Suprapubic skin (tissue), 4 donors: ENCODE measurements at regions not wholly inside any gene's neighbourhood (a gene's known extent, or its start where the extent isn't known, plus 50 kb on each side); places are given as distances from the start of the nearest gene placed in this dataset.

Experiments used
- DNase-seq, 2 donors: peaks; one replicate each; pipeline ENCODE4 v3.0.0-alpha.2; 2019; ENCODE audit warnings: low spot score in 2 of 2
- H3K27ac ChIP-seq: fragments of 200-600 bp; sonication (generic); one replicate; pipeline ENCODE4 v1.5.1; 2019
- H3K27me3 ChIP-seq: fragments of 200-600 bp; sonication (generic); one replicate; pipeline ENCODE4 v1.5.1; 2019
- H3K36me3 ChIP-seq: fragments of 200-600 bp; sonication (generic); one replicate; pipeline ENCODE4 v1.5.1; 2019
- H3K4me1 ChIP-seq: fragments of 200-600 bp; sonication (generic); one replicate; pipeline ENCODE4 v1.5.1; 2019
- H3K4me3 ChIP-seq: fragments of 200-600 bp; sonication (generic); one replicate; pipeline ENCODE4 v1.5.1; 2019; ENCODE audit warnings: mild to moderate bottlenecking
- H3K9me3 ChIP-seq: fragments of 200-600 bp; sonication (generic); one replicate; pipeline ENCODE4 v1.5.1; 2019
- CTCF ChIP-seq, 2 donors: fragments of 200-600 bp in 1 of 2; fragments of 450-650 bp in 1 of 2; sonication (generic) in 1 of 2; IDR thresholded peaks; one replicate each; pipeline ENCODE4 v1.5.1; 2016 to 2019; ENCODE audit warnings: antibody characterized with exemption in 2 of 2, mild to moderate bottlenecking in 1 of 2, moderate library complexity in 1 of 2
- EP300 ChIP-seq: sonication (generic); formaldehyde crosslinking; IDR thresholded peaks from one replicate; pipeline ENCODE4 v1.6.1; 2017; ENCODE audit warnings: antibody characterized with exemption
- POLR2A ChIP-seq, 2 donors: fragments of 450-650 bp; IDR thresholded peaks; one replicate each; pipeline ENCODE4 v1.6.1; 2017; ENCODE audit warnings: antibody characterized with exemption in 2 of 2, mild to moderate bottlenecking in 2 of 2, moderate library complexity in 2 of 2
- POLR2AphosphoS5 ChIP-seq, 3 donors: sonication (generic); formaldehyde crosslinking; IDR thresholded peaks; one replicate each; pipeline ENCODE4 v1.6.1; 2017; ENCODE audit warnings: antibody characterized with exemption in 3 of 3
- WGBS: methylation state at CpG from one replicate; pipeline ENCODE4 v1.1.5; 2018; 5-methylcytosine and 5-hydroxymethylcytosine counted together

- no peak for TF ChIP-seq POLR2A (IDR thresholded peaks at IDR 0.05)
- no peak for TF ChIP-seq CTCF (IDR thresholded peaks at IDR 0.05)
- no peak for TF ChIP-seq EP300
- TF ChIP-seq POLR2AphosphoS5 (IDR thresholded peaks at IDR 0.05): no peak
- DNase-seq: no peak
- no peaks in the 10 kb centered on the region for H3K27me3 ChIP-seq
- H3K4me3 ChIP-seq: no peak overlapping the region
- H3K4me1 ChIP-seq: no peaks in the 10 kb centered on the region
- no peaks in the 10 kb centered on the region for H3K9me3 ChIP-seq
- no peak overlapping the region for H3K27ac ChIP-seq
- H3K36me3 ChIP-seq: no peaks in the 10 kb centered on the region
Observed at GRCh38 chr4:95758001-95758400, 81.9 kb upstream of the PDHA2 start.

- H3K4me1 ChIP-seq: no peaks in the 10 kb centered on the region
- H3K36me3 ChIP-seq: no peaks in the 10 kb centered on the region
- H3K9me3 ChIP-seq: no peaks in the 10 kb centered on the region
- no peaks in the 10 kb centered on the region for H3K27me3 ChIP-seq
- H3K27ac ChIP-seq: no peak overlapping the region
- TF ChIP-seq CTCF (IDR thresholded peaks at IDR 0.05) (no peak), POLR2AphosphoS5 (IDR thresholded peaks at IDR 0.05) (no peak), POLR2A (IDR thresholded peaks at IDR 0.05) (no peak), EP300 (no peak)
- no peak for DNase-seq
- H3K4me3 ChIP-seq: no peak overlapping the region
- WGBS: 80% methylated on average over 2 of the region's 2 CpGs
Observed at GRCh38 chr4:95754667-95755066, 85.2 kb upstream of the PDHA2 start.

GRCh38 chr4:95749204-95749603 is 90.7 kb upstream of the PDHA2 start:
- Histone ChIP-seq H3K4me1 (no peaks in the 10 kb centered on the region), H3K9me3 (no peaks in the 10 kb centered on the region), H3K36me3 (no peaks in the 10 kb centered on the region), H3K4me3 (no peak overlapping the region), H3K27ac (no peak overlapping the region), H3K27me3 (no peaks in the 10 kb centered on the region)
- no peak for DNase-seq
- WGBS: 90% methylated on average over 3 of the region's 3 CpGs
- no peak for TF ChIP-seq POLR2AphosphoS5 (IDR thresholded peaks at IDR 0.05)
- TF ChIP-seq POLR2A (IDR thresholded peaks at IDR 0.05): no peak

- no peak overlapping the region for H3K27ac ChIP-seq
- no peaks in the 10 kb centered on the region for H3K36me3 ChIP-seq
- no peaks in the 10 kb centered on the region for H3K27me3 ChIP-seq
- DNase-seq: no peak
- no peaks in the 10 kb centered on the region for H3K9me3 ChIP-seq
- TF ChIP-seq CTCF (IDR thresholded peaks at IDR 0.05) (no peak), POLR2A (IDR thresholded peaks at IDR 0.05) (no peak), POLR2AphosphoS5 (IDR thresholded peaks at IDR 0.05) (no peak), EP300 (no peak)
- no peak overlapping the region for H3K4me3 ChIP-seq
- no peaks in the 10 kb centered on the region for H3K4me1 ChIP-seq
Observed at GRCh38 chr4:95742872-95743271, 97.0 kb upstream of the PDHA2 start.

GRCh38 chr4:95742179-95742578 is 97.7 kb upstream of the PDHA2 start:
- Histone ChIP-seq H3K4me1 (no peaks in the 10 kb centered on the region), H3K27ac (no peak overlapping the region), H3K9me3 (no peaks in the 10 kb centered on the region), H3K4me3 (no peak overlapping the region), H3K27me3 (no peaks in the 10 kb centered on the region), H3K36me3 (no peaks in the 10 kb centered on the region)
- 67% methylated on average over 1 of the region's 1 CpG for WGBS
- DNase-seq: no peak
- TF ChIP-seq POLR2AphosphoS5 (IDR thresholded peaks at IDR 0.05) (no peak), EP300 (no peak), POLR2A (IDR thresholded peaks at IDR 0.05) (no peak), CTCF (IDR thresholded peaks at IDR 0.05) (no peak)

GRCh38 chr4:95732061-95732460 is 107.8 kb upstream of the PDHA2 start:
- H3K27ac ChIP-seq: no peak overlapping the region
- no peaks in the 10 kb centered on the region for H3K4me1 ChIP-seq
- no peak for DNase-seq
- no peak for TF ChIP-seq POLR2AphosphoS5 (IDR thresholded peaks at IDR 0.05)
- no peak for TF ChIP-seq CTCF (IDR thresholded peaks at IDR 0.05)
- no peaks in the 10 kb centered on the region for H3K36me3 ChIP-seq
- no peaks in the 10 kb centered on the region for H3K9me3 ChIP-seq
- H3K27me3 ChIP-seq: no peaks in the 10 kb centered on the region
- no peak overlapping the region for H3K4me3 ChIP-seq
